ENCODE measurements at regions not wholly inside any gene's neighbourhood (a gene's known extent, or its start where the extent isn't known, plus 50 kb on each side); places are given as distances from the start of the nearest gene placed in this dataset.

DNA sequence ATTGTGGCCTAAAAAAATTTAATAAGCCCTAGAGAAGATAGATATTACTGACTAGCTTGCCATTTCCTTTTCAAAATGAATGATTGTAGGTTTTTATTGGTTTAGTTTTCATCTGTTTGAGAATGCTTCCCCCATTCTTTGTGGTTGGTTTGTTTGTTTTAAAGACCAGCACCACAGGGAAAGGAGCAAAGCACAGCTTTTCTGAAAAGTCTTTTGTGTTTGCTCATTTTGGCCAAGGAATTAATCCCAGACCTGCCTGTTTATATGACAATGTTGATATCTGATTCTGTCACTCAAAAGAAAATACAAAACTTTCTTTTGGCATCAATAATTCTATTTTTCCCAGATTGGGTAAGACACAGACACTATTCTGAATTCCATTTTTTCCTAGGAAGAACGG lies 312.5 kb upstream of the FLRT2 start:
- TF ChIP-seq, protein P1, sequence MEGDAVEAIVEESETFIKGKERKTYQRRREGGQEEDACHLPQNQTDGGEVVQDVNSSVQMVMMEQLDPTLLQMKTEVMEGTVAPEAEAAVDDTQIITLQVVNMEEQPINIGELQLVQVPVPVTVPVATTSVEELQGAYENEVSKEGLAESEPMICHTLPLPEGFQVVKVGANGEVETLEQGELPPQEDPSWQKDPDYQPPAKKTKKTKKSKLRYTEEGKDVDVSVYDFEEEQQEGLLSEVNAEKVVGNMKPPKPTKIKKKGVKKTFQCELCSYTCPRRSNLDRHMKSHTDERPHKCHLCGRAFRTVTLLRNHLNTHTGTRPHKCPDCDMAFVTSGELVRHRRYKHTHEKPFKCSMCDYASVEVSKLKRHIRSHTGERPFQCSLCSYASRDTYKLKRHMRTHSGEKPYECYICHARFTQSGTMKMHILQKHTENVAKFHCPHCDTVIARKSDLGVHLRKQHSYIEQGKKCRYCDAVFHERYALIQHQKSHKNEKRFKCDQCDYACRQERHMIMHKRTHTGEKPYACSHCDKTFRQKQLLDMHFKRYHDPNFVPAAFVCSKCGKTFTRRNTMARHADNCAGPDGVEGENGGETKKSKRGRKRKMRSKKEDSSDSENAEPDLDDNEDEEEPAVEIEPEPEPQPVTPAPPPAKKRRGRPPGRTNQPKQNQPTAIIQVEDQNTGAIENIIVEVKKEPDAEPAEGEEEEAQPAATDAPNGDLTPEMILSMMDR (IDR thresholded peaks at IDR 0.05), result no peak
- no peak for TF ChIP-seq POLR2A (IDR thresholded peaks at IDR 0.05)
